ENCODE measurements at regions not wholly inside any gene's neighbourhood (a gene's known extent, or its start where the extent isn't known, plus 50 kb on each side); places are given as distances from the start of the nearest gene placed in this dataset.

- TF ChIP-seq CTCF (conservative IDR thresholded peaks at IDR 0.05) (no peak), EZH2 (IDR thresholded peaks at IDR 0.05; ENCODE audit: low read depth) (no peak)
These were observed 141.4 kb upstream of the ETS2 start for GRCh38 chr21:38664315-38664714.
